Uterus (tissue), 3 donors: ENCODE measurements at regions not wholly inside any gene's neighbourhood (a gene's known extent, or its start where the extent isn't known, plus 50 kb on each side); places are given as distances from the start of the nearest gene placed in this dataset.

ENCODE experiments used
- DNase-seq, 2 donors: peaks; one replicate each; pipeline ENCODE4 v3.0.0-alpha.2; 2019 to 2020
- H3K27ac ChIP-seq, 2 donors: fragments of 200-600 bp; sonication (generic); 1 replicate in 1 of 2; 2 replicates in 1 of 2; pipeline ENCODE4 v1.5.1; 2016 to 2018
- H3K27me3 ChIP-seq, 2 donors: fragments of 200-600 bp; sonication (generic); one replicate each; pipeline ENCODE4 v1.5.1; 2018 to 2019; ENCODE audit warnings: control low read depth in 1 of 2
- H3K36me3 ChIP-seq, 2 donors: fragments of 200-600 bp; sonication (generic); one replicate each; pipeline ENCODE4 v1.5.1; 2019; ENCODE audit warnings: control low read depth in 1 of 2
- H3K4me1 ChIP-seq, 2 donors: fragments of 200-600 bp; sonication (generic); one replicate each; pipeline ENCODE4 v1.5.1; 2018 to 2019; ENCODE audit warnings: control low read depth in 1 of 2
- H3K4me3 ChIP-seq, 2 donors: fragments of 200-600 bp; sonication (generic); 1 replicate in 1 of 2; 2 replicates in 1 of 2; pipeline ENCODE4 v1.5.1; 2018 to 2019; ENCODE audit warnings: mild to moderate bottlenecking in 1 of 2
- H3K9me3 ChIP-seq, 2 donors: fragments of 200-600 bp; sonication (generic); one replicate each; pipeline ENCODE4 v1.5.1; 2019; ENCODE audit warnings: control low read depth in 1 of 2
- CTCF ChIP-seq, 4 experiments: fragments of 200-600 bp in 2 of 4; fragments of 450-650 bp in 2 of 4; sonication (generic) in 2 of 4; IDR thresholded peaks; one replicate each; pipeline ENCODE4 v1.5.1; 2016 to 2019; ENCODE audit warnings: antibody characterized with exemption in 4 of 4, mild to moderate bottlenecking in 2 of 4, moderate library complexity in 1 of 4
- POLR2A ChIP-seq, 2 donors: fragments of 450-650 bp; IDR thresholded peaks; one replicate each; pipeline ENCODE4 v1.6.1; 2016; ENCODE audit warnings: antibody characterized with exemption in 2 of 2, mild to moderate bottlenecking in 1 of 2, moderate library complexity in 1 of 2
- intact Hi-C: fragments of 100-400 bp; cut with DNase I; formaldehyde crosslinking; loops from one replicate; pipeline ENCODE4 v1.15.1; 2023; ENCODE audit warnings: low total_unique reads
- donor health status: DM: yes; HTN: yes; CAD: no.

GRCh38 chr20:51890003-51890402 lies 87.7 kb upstream of the SALL4 start:
- no peak for DNase-seq
- intact Hi-C loops, result no loop called here
- no peaks in the 10 kb centered on the region for H3K36me3 ChIP-seq

GRCh38 chr20:51889466-51889865 lies 87.1 kb upstream of the SALL4 start:
- H3K4me3 ChIP-seq, result no peak overlapping the region
- H3K36me3 ChIP-seq, result no peaks in the 10 kb centered on the region
- DNase-seq, result no peak
- no peaks in the 10 kb centered on the region for H3K9me3 ChIP-seq
- no peak for TF ChIP-seq POLR2A (IDR thresholded peaks at IDR 0.05)
- no peak for TF ChIP-seq CTCF (IDR thresholded peaks at IDR 0.05)
- no peak overlapping the region for H3K27ac ChIP-seq
- no peaks in the 10 kb centered on the region for H3K4me1 ChIP-seq
- intact Hi-C loops, result no loop called here
- H3K27me3 ChIP-seq, result no peaks in the 10 kb centered on the region

More at GRCh38 chr20:51890003-51890402, 87.7 kb upstream of the SALL4 start:
- no peak overlapping the region for H3K4me3 ChIP-seq
- no peak for TF ChIP-seq CTCF (IDR thresholded peaks at IDR 0.05)
- no peaks in the 10 kb centered on the region for H3K9me3 ChIP-seq
- H3K27ac ChIP-seq, result no peak overlapping the region
- no peaks in the 10 kb centered on the region for H3K4me1 ChIP-seq
- no peaks in the 10 kb centered on the region for H3K27me3 ChIP-seq

GRCh38 chr20:51888291-51888690 lies 86.0 kb upstream of the SALL4 start:
- H3K4me3 ChIP-seq, result no peak overlapping the region
- no peak overlapping the region for H3K27ac ChIP-seq
- TF ChIP-seq CTCF (IDR thresholded peaks at IDR 0.05) (no peak), POLR2A (IDR thresholded peaks at IDR 0.05) (no peak)
- no peaks in the 10 kb centered on the region for H3K9me3 ChIP-seq
- DNase-seq, result no peak
- H3K4me1 ChIP-seq, result no peaks in the 10 kb centered on the region
- intact Hi-C loops, result no loop called here
- no peaks in the 10 kb centered on the region for H3K36me3 ChIP-seq
- H3K27me3 ChIP-seq, result no peaks in the 10 kb centered on the region

- intact Hi-C loops, result no loop called here
- Histone ChIP-seq H3K27me3 (no peaks in the 10 kb centered on the region), H3K4me3 (no peak overlapping the region)
Observed at GRCh38 chr20:51886891-51887608, 84.7 kb upstream of the SALL4 start.

GRCh38 chr20:51886341-51886740 lies 84.0 kb upstream of the SALL4 start:
- H3K36me3 ChIP-seq, result no peaks in the 10 kb centered on the region
- H3K9me3 ChIP-seq, result no peaks in the 10 kb centered on the region
- no peaks in the 10 kb centered on the region for H3K4me1 ChIP-seq
- intact Hi-C loops, result no loop called here
- H3K4me3 ChIP-seq, result no peak overlapping the region
- no peak for DNase-seq
- TF ChIP-seq POLR2A (IDR thresholded peaks at IDR 0.05) (no peak), CTCF (IDR thresholded peaks at IDR 0.05) (no peak)
- H3K27me3 ChIP-seq, result no peaks in the 10 kb centered on the region
- no peak overlapping the region for H3K27ac ChIP-seq

More at GRCh38 chr20:51886891-51887608, 84.7 kb upstream of the SALL4 start:
- Histone ChIP-seq H3K4me1 (no peaks in the 10 kb centered on the region), H3K9me3 (no peaks in the 10 kb centered on the region), H3K27ac (no peak overlapping the region), H3K36me3 (no peaks in the 10 kb centered on the region)
- TF ChIP-seq CTCF (IDR thresholded peaks at IDR 0.05), result no peak
- no peak for TF ChIP-seq POLR2A (IDR thresholded peaks at IDR 0.05)
- no peak for DNase-seq
